Sigmoid colon (tissue), 4 donors: ENCODE measurements at regions not wholly inside any gene's neighbourhood (a gene's known extent, or its start where the extent isn't known, plus 50 kb on each side); places are given as distances from the start of the nearest gene placed in this dataset.

Experiments
- CTCF ChIP-seq, 4 experiments: fragments of 450-650 bp in 3 of 4; fragments of 200-600 bp in 1 of 4; IDR thresholded peaks; one replicate each; pipeline ENCODE4 v1.5.1; 2016 to 2019; ENCODE audit warnings: antibody characterized with exemption in 4 of 4, mild to moderate bottlenecking in 3 of 4, moderate library complexity in 2 of 4
- EP300 ChIP-seq, 4 donors: sonication (generic); formaldehyde crosslinking; IDR thresholded peaks; one replicate each; pipeline ENCODE4 v1.6.1; 2017; ENCODE audit warnings: antibody characterized with exemption in 4 of 4
- POLR2A ChIP-seq, 2 donors: fragments of 450-650 bp; IDR thresholded peaks; one replicate each; pipeline ENCODE4 v1.6.1; 2016; ENCODE audit warnings: antibody characterized with exemption in 2 of 2, mild to moderate bottlenecking in 2 of 2, moderate library complexity in 2 of 2
- POLR2AphosphoS5 ChIP-seq, 4 donors: sonication (generic); formaldehyde crosslinking; IDR thresholded peaks; one replicate each; pipeline ENCODE4 v1.6.1; 2017; ENCODE audit warnings: antibody characterized with exemption in 4 of 4

GRCh38 chr12:116346222-116346621, 68.7 kb upstream of the MED13L start:
- TF ChIP-seq CTCF (IDR thresholded peaks at IDR 0.05) (no peak), EP300 (IDR thresholded peaks at IDR 0.05) (no peak), POLR2AphosphoS5 (IDR thresholded peaks at IDR 0.05) (no peak), POLR2A (IDR thresholded peaks at IDR 0.05) (no peak)
